ENCODE measurements at regions not wholly inside any gene's neighbourhood (a gene's known extent, or its start where the extent isn't known, plus 50 kb on each side); places are given as distances from the start of the nearest gene placed in this dataset.

- FAIRE-seq (no peak), DNase-seq (ENCODE audit: insufficient read length, low spot score) (no peak)
- TF ChIP-seq POLR2AphosphoS5 (IDR thresholded peaks at IDR 0.05; ENCODE audit: low read depth, low read length) = no peak
- no peak for TF ChIP-seq SPI1 (IDR thresholded peaks at IDR 0.05; ENCODE audit: low read depth, low read length)
- no peak for TF ChIP-seq POU2F2 (IDR thresholded peaks at IDR 0.05; ENCODE audit: low read depth, low read length)
- TF ChIP-seq PAX5 (IDR thresholded peaks at IDR 0.05; ENCODE audit: insufficient read depth, low read length, severe bottlenecking) = no peak
- no peak for TF ChIP-seq POLR2A (IDR thresholded peaks at IDR 0.05; ENCODE audit: low read depth, low read length)
- no peak for TF ChIP-seq TAF1 (IDR thresholded peaks at IDR 0.05; ENCODE audit: low read depth, low read length)
Measured at GRCh38 chr11:42957831-42958230, 354.0 kb upstream of the API5 start.

GRCh38 chr11:42958635-42959034 lies 353.2 kb upstream of the API5 start:
- TF ChIP-seq POLR2A (IDR thresholded peaks at IDR 0.05; ENCODE audit: low read depth, low read length) (no peak), TAF1 (IDR thresholded peaks at IDR 0.05; ENCODE audit: low read depth, low read length) (no peak), SPI1 (IDR thresholded peaks at IDR 0.05; ENCODE audit: low read depth, low read length) (no peak), POU2F2 (IDR thresholded peaks at IDR 0.05; ENCODE audit: low read depth, low read length) (no peak), PAX5 (IDR thresholded peaks at IDR 0.05; ENCODE audit: insufficient read depth, low read length, severe bottlenecking) (no peak)
- no peak for FAIRE-seq
- DNase-seq (ENCODE audit: insufficient read length, low spot score) = no peak

GRCh38 chr11:42960521-42961088 lies 351.2 kb upstream of the API5 start:
- FAIRE-seq (no peak), DNase-seq (ENCODE audit: insufficient read length, low spot score) (no peak)
- TF ChIP-seq POU2F2 (IDR thresholded peaks at IDR 0.05; ENCODE audit: low read depth, low read length) = no peak
- TF ChIP-seq SPI1 (IDR thresholded peaks at IDR 0.05; ENCODE audit: low read depth, low read length) = no peak
- TF ChIP-seq POLR2A (IDR thresholded peaks at IDR 0.05; ENCODE audit: low read depth, low read length) = no peak
- no peak for TF ChIP-seq TAF1 (IDR thresholded peaks at IDR 0.05; ENCODE audit: low read depth, low read length)
- no peak for TF ChIP-seq PAX5 (IDR thresholded peaks at IDR 0.05; ENCODE audit: insufficient read depth, low read length, severe bottlenecking)
- TF ChIP-seq POLR2AphosphoS5 (IDR thresholded peaks at IDR 0.05; ENCODE audit: low read depth, low read length) = no peak

- DNase-seq (ENCODE audit: insufficient read length, low spot score) (no peak), FAIRE-seq (no peak)
- no peak for TF ChIP-seq POLR2A (IDR thresholded peaks at IDR 0.05; ENCODE audit: low read depth, low read length)
- no peak for TF ChIP-seq POLR2AphosphoS5 (IDR thresholded peaks at IDR 0.05; ENCODE audit: low read depth, low read length)
- no peak for TF ChIP-seq SPI1 (IDR thresholded peaks at IDR 0.05; ENCODE audit: low read depth, low read length)
- no peak for TF ChIP-seq TAF1 (IDR thresholded peaks at IDR 0.05; ENCODE audit: low read depth, low read length)
- TF ChIP-seq PAX5 (IDR thresholded peaks at IDR 0.05; ENCODE audit: insufficient read depth, low read length, severe bottlenecking) = no peak
- no peak for TF ChIP-seq POU2F2 (IDR thresholded peaks at IDR 0.05; ENCODE audit: low read depth, low read length)
Measured at GRCh38 chr11:42967653-42968052, 344.1 kb upstream of the API5 start.

- TF ChIP-seq POLR2AphosphoS5 (IDR thresholded peaks at IDR 0.05; ENCODE audit: low read depth, low read length) (no peak), PAX5 (IDR thresholded peaks at IDR 0.05; ENCODE audit: insufficient read depth, low read length, severe bottlenecking) (no peak), POU2F2 (IDR thresholded peaks at IDR 0.05; ENCODE audit: low read depth, low read length) (no peak), TAF1 (IDR thresholded peaks at IDR 0.05; ENCODE audit: low read depth, low read length) (no peak), POLR2A (IDR thresholded peaks at IDR 0.05; ENCODE audit: low read depth, low read length) (no peak), SPI1 (IDR thresholded peaks at IDR 0.05; ENCODE audit: low read depth, low read length) (no peak)
- DNase-seq (ENCODE audit: insufficient read length, low spot score) (no peak), FAIRE-seq (no peak)
Measured at GRCh38 chr11:42972741-42973140, 339.1 kb upstream of the API5 start.

GRCh38 chr11:42974510-42975179 lies 337.2 kb upstream of the API5 start:
- no peak for DNase-seq (ENCODE audit: insufficient read length, low spot score)
- no peak for TF ChIP-seq PAX5 (IDR thresholded peaks at IDR 0.05; ENCODE audit: insufficient read depth, low read length, severe bottlenecking)
- TF ChIP-seq TAF1 (IDR thresholded peaks at IDR 0.05; ENCODE audit: low read depth, low read length) = no peak
- no peak for TF ChIP-seq POLR2AphosphoS5 (IDR thresholded peaks at IDR 0.05; ENCODE audit: low read depth, low read length)
- TF ChIP-seq SPI1 (IDR thresholded peaks at IDR 0.05; ENCODE audit: low read depth, low read length) = no peak
- TF ChIP-seq POU2F2 (IDR thresholded peaks at IDR 0.05; ENCODE audit: low read depth, low read length) = no peak
- TF ChIP-seq POLR2A (IDR thresholded peaks at IDR 0.05; ENCODE audit: low read depth, low read length) = no peak

GRCh38 chr11:42975180-42975529 lies 336.6 kb upstream of the API5 start:
- DNase-seq (ENCODE audit: insufficient read length, low spot score) = no peak
- TF ChIP-seq SPI1 (IDR thresholded peaks at IDR 0.05; ENCODE audit: low read depth, low read length) = no peak
- TF ChIP-seq PAX5 (IDR thresholded peaks at IDR 0.05; ENCODE audit: insufficient read depth, low read length, severe bottlenecking) = no peak
- TF ChIP-seq TAF1 (IDR thresholded peaks at IDR 0.05; ENCODE audit: low read depth, low read length) = no peak
- TF ChIP-seq POU2F2 (IDR thresholded peaks at IDR 0.05; ENCODE audit: low read depth, low read length) = no peak
- TF ChIP-seq POLR2AphosphoS5 (IDR thresholded peaks at IDR 0.05; ENCODE audit: low read depth, low read length) = no peak
- TF ChIP-seq POLR2A (IDR thresholded peaks at IDR 0.05; ENCODE audit: low read depth, low read length) = no peak
- FAIRE-seq = no peak

More at GRCh38 chr11:42974510-42975179, 337.2 kb upstream of the API5 start:
- FAIRE-seq = no peak

GRCh38 chr11:42976636-42977217 lies 335.1 kb upstream of the API5 start:
- FAIRE-seq (no peak), DNase-seq (ENCODE audit: insufficient read length, low spot score) (no peak)
- TF ChIP-seq PAX5 (IDR thresholded peaks at IDR 0.05; ENCODE audit: insufficient read depth, low read length, severe bottlenecking) = no peak
- no peak for TF ChIP-seq POU2F2 (IDR thresholded peaks at IDR 0.05; ENCODE audit: low read depth, low read length)
- TF ChIP-seq TAF1 (IDR thresholded peaks at IDR 0.05; ENCODE audit: low read depth, low read length) = no peak
- no peak for TF ChIP-seq POLR2A (IDR thresholded peaks at IDR 0.05; ENCODE audit: low read depth, low read length)
- TF ChIP-seq SPI1 (IDR thresholded peaks at IDR 0.05; ENCODE audit: low read depth, low read length) = no peak
- TF ChIP-seq POLR2AphosphoS5 (IDR thresholded peaks at IDR 0.05; ENCODE audit: low read depth, low read length) = no peak

GRCh38 chr11:42992594-42992993 lies 319.2 kb upstream of the API5 start:
- no peak for FAIRE-seq

More at GRCh38 chr11:42992594-42992993, 319.2 kb upstream of the API5 start:
- TF ChIP-seq SPI1 (IDR thresholded peaks at IDR 0.05; ENCODE audit: low read depth, low read length) (no peak), POLR2AphosphoS5 (IDR thresholded peaks at IDR 0.05; ENCODE audit: low read depth, low read length) (no peak), TAF1 (IDR thresholded peaks at IDR 0.05; ENCODE audit: low read depth, low read length) (no peak), PAX5 (IDR thresholded peaks at IDR 0.05; ENCODE audit: insufficient read depth, low read length, severe bottlenecking) (no peak), POU2F2 (IDR thresholded peaks at IDR 0.05; ENCODE audit: low read depth, low read length) (no peak), POLR2A (IDR thresholded peaks at IDR 0.05; ENCODE audit: low read depth, low read length) (no peak)
- no peak for DNase-seq (ENCODE audit: insufficient read length, low spot score)

Measured in GM12891 (cell line).